HEK293 (cell line): ENCODE measurements at regions not wholly inside any gene's neighbourhood (a gene's known extent, or its start where the extent isn't known, plus 50 kb on each side); places are given as distances from the start of the nearest gene placed in this dataset.

Source experiments
- CTCF ChIA-PET: fragments of 350-600 bp; formaldehyde crosslinking; extraction: SDS; loops from one replicate; lab custom pipeline; 2021; ENCODE audit warnings: antibody characterized with exemption; lab: Yijun Ruan, JAX
- POLR2A ChIA-PET: fragments of 300-600 bp; formaldehyde crosslinking; extraction: SDS; loops from one replicate; lab custom pipeline; 2020; ENCODE audit warnings: antibody characterized with exemption, inconsistent platforms; lab: Yijun Ruan, JAX
- H3K27ac ChIP-seq: fragments of 200-500 bp; sonication (Bioruptor generic); 2 replicates; pipeline ENCODE4 v1.5.1; 2014; ENCODE audit warnings: low read depth, low read length, control low read depth, inconsistent platforms; ENCODE audit errors: extremely low read depth
- H3K36me3 ChIP-seq, 2 experiments: fragments of 200-500 bp in 1 of 2; sonication (Bioruptor generic) in 1 of 2; 1 replicate in 1 of 2; 2 replicates in 1 of 2; pipeline ENCODE4 v1.5.1; 2014 to 2017; ENCODE audit warnings: inconsistent platforms in 2 of 2, low read length in 2 of 2; ENCODE audit not compliant: control insufficient read depth in 2 of 2, insufficient read depth in 1 of 2
- H3K4me1 ChIP-seq: fragments of 200-500 bp; sonication (Bioruptor generic); 2 replicates; pipeline ENCODE4 v1.5.1; 2014; ENCODE audit warnings: mild to moderate bottlenecking, low read length, inconsistent platforms; ENCODE audit not compliant: control insufficient read depth, insufficient read depth
- H3K4me3 ChIP-seq: 2 replicates; pipeline ENCODE4 v1.5.1; 2011; ENCODE audit warnings: low read depth, mild to moderate bottlenecking, control low read depth, low read length, moderate library complexity
- H3K9me3 ChIP-seq: fragments of 200-500 bp; sonication (Bioruptor generic); 2 replicates; pipeline ENCODE4 v1.5.1; 2014; ENCODE audit warnings: low read depth, low read length, inconsistent platforms; ENCODE audit not compliant: control insufficient read depth, insufficient read depth
- EGR2 ChIP-seq: fragments of 450-650 bp; formaldehyde crosslinking; IDR thresholded peaks from 2 replicates; pipeline ENCODE4 v1.5.1; 2016; ENCODE audit warnings: low read depth, missing biosample characterization, missing genetic modification characterization
- GLIS1 ChIP-seq: fragments of 450-650 bp; formaldehyde crosslinking; IDR thresholded peaks from 2 replicates; pipeline ENCODE4 v1.5.1; 2016; ENCODE audit warnings: missing biosample characterization, missing genetic modification characterization
- KLF8 ChIP-seq: fragments of 450-650 bp; formaldehyde crosslinking; IDR thresholded peaks from 2 replicates; pipeline ENCODE4 v1.5.1; 2016; ENCODE audit warnings: missing biosample characterization, missing genetic modification characterization
- OSR2 ChIP-seq: fragments of 450-650 bp; formaldehyde crosslinking; IDR thresholded peaks from 2 replicates; pipeline ENCODE4 v1.5.1; 2016; ENCODE audit warnings: missing biosample characterization, missing genetic modification characterization
- OVOL3 ChIP-seq: fragments of 450-650 bp; formaldehyde crosslinking; IDR thresholded peaks from 2 replicates; pipeline ENCODE4 v1.5.1; 2016; ENCODE audit warnings: missing biosample characterization, missing genetic modification characterization
- SALL2 ChIP-seq: fragments of 450-650 bp; formaldehyde crosslinking; IDR thresholded peaks from 2 replicates; pipeline ENCODE4 v1.5.0; 2017; ENCODE audit warnings: missing biosample characterization, mild to moderate bottlenecking, missing genetic modification characterization, borderline replicate concordance
- SCRT1 ChIP-seq: fragments of 450-650 bp; formaldehyde crosslinking; IDR thresholded peaks from 2 replicates; pipeline ENCODE4 v1.5.1; 2016; ENCODE audit warnings: missing biosample characterization, missing genetic modification characterization, borderline replicate concordance
- SP2 ChIP-seq: fragments of 450-650 bp; formaldehyde crosslinking; IDR thresholded peaks from 2 replicates; pipeline ENCODE4 v1.5.1; 2016; ENCODE audit warnings: missing biosample characterization, missing genetic modification characterization
- SP3 ChIP-seq: fragments of 450-650 bp; formaldehyde crosslinking; IDR thresholded peaks from 2 replicates; pipeline ENCODE4 v1.5.1; 2016; ENCODE audit warnings: missing biosample characterization, missing genetic modification characterization
- SP7 ChIP-seq: fragments of 450-650 bp; formaldehyde crosslinking; IDR thresholded peaks from 2 replicates; pipeline ENCODE4 v1.5.1; 2016; ENCODE audit warnings: missing biosample characterization, missing genetic modification characterization
- ZNF169 ChIP-seq: fragments of 450-650 bp; formaldehyde crosslinking; IDR thresholded peaks from 2 replicates; pipeline ENCODE4 v1.5.1; 2016; ENCODE audit warnings: missing biosample characterization, missing genetic modification characterization
- ZNF214 ChIP-seq: fragments of 450-650 bp; formaldehyde crosslinking; IDR thresholded peaks from 2 replicates; pipeline ENCODE4 v1.5.1; 2017; ENCODE audit warnings: missing biosample characterization, mild to moderate bottlenecking, missing genetic modification characterization, borderline replicate concordance
- ZNF23 ChIP-seq: fragments of 450-650 bp; formaldehyde crosslinking; IDR thresholded peaks from 2 replicates; pipeline ENCODE4 v1.5.1; 2016; ENCODE audit warnings: missing biosample characterization, missing genetic modification characterization, borderline replicate concordance
- ZNF24 ChIP-seq: fragments of 450-650 bp; formaldehyde crosslinking; IDR thresholded peaks from 2 replicates; pipeline ENCODE4 v1.5.1; 2016; ENCODE audit warnings: missing biosample characterization, missing genetic modification characterization
- ZNF292 ChIP-seq: fragments of 450-650 bp; formaldehyde crosslinking; IDR thresholded peaks from 2 replicates; pipeline ENCODE4 v1.5.1; 2016; ENCODE audit warnings: low read depth, missing biosample characterization, missing genetic modification characterization, borderline replicate concordance
- ZNF350 ChIP-seq: fragments of 450-650 bp; formaldehyde crosslinking; IDR thresholded peaks from 2 replicates; pipeline ENCODE4 v1.5.0; 2017; ENCODE audit warnings: missing biosample characterization, mild to moderate bottlenecking, missing genetic modification characterization
- ZNF501 ChIP-seq: fragments of 450-650 bp; formaldehyde crosslinking; IDR thresholded peaks from 2 replicates; pipeline ENCODE4 v1.5.1; 2016; ENCODE audit warnings: missing biosample characterization, missing genetic modification characterization
- ZNF530 ChIP-seq: fragments of 450-650 bp; formaldehyde crosslinking; IDR thresholded peaks from 2 replicates; pipeline ENCODE4 v1.5.1; 2016; ENCODE audit warnings: low read depth, missing biosample characterization, missing genetic modification characterization
- ZNF626 ChIP-seq: fragments of 450-650 bp; sonication (Bioruptor Pico); formaldehyde crosslinking; IDR thresholded peaks from 2 replicates; pipeline ENCODE4 v1.5.1; 2018; ENCODE audit warnings: missing biosample characterization, missing genetic modification characterization, inconsistent platforms
- ZNF654 ChIP-seq: fragments of 450-650 bp; formaldehyde crosslinking; IDR thresholded peaks from 2 replicates; pipeline ENCODE4 v1.5.1; 2016; ENCODE audit warnings: low read depth, missing biosample characterization, missing genetic modification characterization
- ZNF660 ChIP-seq: fragments of 450-650 bp; IDR thresholded peaks from 2 replicates; pipeline ENCODE4 v1.5.1; 2018; ENCODE audit warnings: missing biosample characterization, mild to moderate bottlenecking, missing genetic modification characterization
- ZNF747 ChIP-seq: fragments of 450-650 bp; formaldehyde crosslinking; IDR thresholded peaks from 2 replicates; pipeline ENCODE4 v1.5.1; 2016; ENCODE audit warnings: missing biosample characterization, missing genetic modification characterization
- TF ChIP-seq, protein P1 (sequence below): IDR thresholded peaks from 2 replicates; pipeline ENCODE4 v1.6.1; 2011; ENCODE audit warnings: mild to moderate bottlenecking, low read depth, low read length, borderline replicate concordance
- TF ChIP-seq, protein P2 (sequence below): fragments of 450-650 bp; formaldehyde crosslinking; IDR thresholded peaks from 2 replicates; pipeline ENCODE4 v1.5.1; 2016; ENCODE audit warnings: missing biosample characterization, missing genetic modification characterization
- TF ChIP-seq, protein P3 (sequence below): fragments of 450-650 bp; IDR thresholded peaks from 2 replicates; pipeline ENCODE4 v1.5.1; 2018; ENCODE audit warnings: missing biosample characterization, mild to moderate bottlenecking, missing genetic modification characterization
- TF ChIP-seq, protein P4 (sequence below): fragments of 450-650 bp; formaldehyde crosslinking; IDR thresholded peaks from 2 replicates; pipeline ENCODE4; 2016; ENCODE audit warnings: missing biosample characterization, missing genetic modification characterization
- TF ChIP-seq, protein P5 (sequence below): fragments of 450-650 bp; formaldehyde crosslinking; IDR thresholded peaks from 2 replicates; pipeline ENCODE4 v1.5.1; 2016; ENCODE audit warnings: missing biosample characterization, missing genetic modification characterization
- TF ChIP-seq, protein P6 (sequence below): fragments of 450-650 bp; formaldehyde crosslinking; optimal IDR thresholded peaks from 2 replicates; pipeline ENCODE3; 2016; ENCODE audit warnings: missing biosample characterization, mild to moderate bottlenecking, missing genetic modification characterization
- TF ChIP-seq, protein P7 (sequence below): fragments of 450-650 bp; formaldehyde crosslinking; IDR thresholded peaks from 2 replicates; pipeline ENCODE4 v1.5.1; 2017; ENCODE audit warnings: missing biosample characterization, missing genetic modification characterization

DNA sequence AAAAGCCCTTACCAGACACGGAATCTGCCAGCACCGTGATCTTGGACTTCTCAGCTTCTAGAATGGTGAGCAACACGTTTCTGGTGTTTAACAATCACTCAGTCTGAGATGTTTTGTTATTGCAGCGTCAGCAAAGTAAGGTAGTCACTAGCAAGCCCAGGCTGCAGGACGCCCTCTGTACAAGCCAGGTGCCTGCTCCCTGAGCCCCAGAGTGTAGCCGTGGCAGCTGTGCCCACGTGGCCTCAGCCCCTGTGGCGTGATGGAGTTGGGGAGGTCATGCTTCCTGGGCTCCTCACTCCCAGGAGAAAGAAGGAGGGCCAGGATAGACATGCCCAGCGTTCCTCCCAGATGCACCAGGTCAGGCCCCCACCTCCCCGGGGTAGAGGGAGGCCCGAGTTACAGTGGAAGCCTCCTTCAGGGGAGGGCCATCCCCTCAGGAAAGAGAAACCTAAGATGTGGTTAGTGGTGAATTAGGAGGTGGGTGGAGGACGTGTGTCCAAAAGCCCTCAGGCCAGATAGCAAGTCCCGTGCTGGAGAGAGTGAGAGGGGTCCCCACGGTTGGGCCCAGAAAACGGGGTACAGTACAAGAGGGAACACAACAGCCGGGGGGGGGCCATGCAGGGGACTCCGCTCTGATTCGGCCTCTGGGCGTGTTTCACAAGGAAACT, 169.6 kb upstream of the SOX1 start:
- ChIA-PET POLR2A (no interaction called here), CTCF (no interaction called here)
- Histone ChIP-seq H3K9me3 (no peaks in the 10 kb centered on the region), H3K4me1 (no peaks in the 10 kb centered on the region), H3K36me3 (no peaks in the 10 kb centered on the region), H3K4me3 (no peak overlapping the region), H3K27ac (no peak overlapping the region)
- no peak for TF ChIP-seq SP7
- no peak for TF ChIP-seq OVOL3 (tag by site-specific recombination)
- no peak for TF ChIP-seq SP3 (tag by site-specific recombination)
- TF ChIP-seq GLIS1, result no peak
- no peak for TF ChIP-seq ZNF23 (tag by site-specific recombination)
- TF ChIP-seq, protein P1, sequence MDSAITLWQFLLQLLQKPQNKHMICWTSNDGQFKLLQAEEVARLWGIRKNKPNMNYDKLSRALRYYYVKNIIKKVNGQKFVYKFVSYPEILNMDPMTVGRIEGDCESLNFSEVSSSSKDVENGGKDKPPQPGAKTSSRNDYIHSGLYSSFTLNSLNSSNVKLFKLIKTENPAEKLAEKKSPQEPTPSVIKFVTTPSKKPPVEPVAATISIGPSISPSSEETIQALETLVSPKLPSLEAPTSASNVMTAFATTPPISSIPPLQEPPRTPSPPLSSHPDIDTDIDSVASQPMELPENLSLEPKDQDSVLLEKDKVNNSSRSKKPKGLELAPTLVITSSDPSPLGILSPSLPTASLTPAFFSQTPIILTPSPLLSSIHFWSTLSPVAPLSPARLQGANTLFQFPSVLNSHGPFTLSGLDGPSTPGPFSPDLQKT, result no peak
- TF ChIP-seq ZNF626 (tag by site-specific recombination), result no peak
- no peak for TF ChIP-seq SP2
- no peak for TF ChIP-seq ZNF214
- TF ChIP-seq, protein P2, sequence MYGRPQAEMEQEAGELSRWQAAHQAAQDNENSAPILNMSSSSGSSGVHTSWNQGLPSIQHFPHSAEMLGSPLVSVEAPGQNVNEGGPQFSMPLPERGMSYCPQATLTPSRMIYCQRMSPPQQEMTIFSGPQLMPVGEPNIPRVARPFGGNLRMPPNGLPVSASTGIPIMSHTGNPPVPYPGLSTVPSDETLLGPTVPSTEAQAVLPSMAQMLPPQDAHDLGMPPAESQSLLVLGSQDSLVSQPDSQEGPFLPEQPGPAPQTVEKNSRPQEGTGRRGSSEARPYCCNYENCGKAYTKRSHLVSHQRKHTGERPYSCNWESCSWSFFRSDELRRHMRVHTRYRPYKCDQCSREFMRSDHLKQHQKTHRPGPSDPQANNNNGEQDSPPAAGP, result no peak
- no peak for TF ChIP-seq ZNF501 (tag by site-specific recombination)
- TF ChIP-seq ZNF660 (tag by site-specific recombination), result no peak
- TF ChIP-seq, protein P3, sequence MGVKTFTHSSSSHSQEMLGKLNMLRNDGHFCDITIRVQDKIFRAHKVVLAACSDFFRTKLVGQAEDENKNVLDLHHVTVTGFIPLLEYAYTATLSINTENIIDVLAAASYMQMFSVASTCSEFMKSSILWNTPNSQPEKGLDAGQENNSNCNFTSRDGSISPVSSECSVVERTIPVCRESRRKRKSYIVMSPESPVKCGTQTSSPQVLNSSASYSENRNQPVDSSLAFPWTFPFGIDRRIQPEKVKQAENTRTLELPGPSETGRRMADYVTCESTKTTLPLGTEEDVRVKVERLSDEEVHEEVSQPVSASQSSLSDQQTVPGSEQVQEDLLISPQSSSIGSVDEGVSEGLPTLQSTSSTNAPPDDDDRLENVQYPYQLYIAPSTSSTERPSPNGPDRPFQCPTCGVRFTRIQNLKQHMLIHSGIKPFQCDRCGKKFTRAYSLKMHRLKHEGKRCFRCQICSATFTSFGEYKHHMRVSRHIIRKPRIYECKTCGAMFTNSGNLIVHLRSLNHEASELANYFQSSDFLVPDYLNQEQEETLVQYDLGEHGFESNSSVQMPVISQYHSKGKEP, result no peak
- TF ChIP-seq ZNF654 (tag by site-specific recombination), result no peak
- no peak for TF ChIP-seq EGR2 (tag by site-specific recombination)
- TF ChIP-seq, protein P4, sequence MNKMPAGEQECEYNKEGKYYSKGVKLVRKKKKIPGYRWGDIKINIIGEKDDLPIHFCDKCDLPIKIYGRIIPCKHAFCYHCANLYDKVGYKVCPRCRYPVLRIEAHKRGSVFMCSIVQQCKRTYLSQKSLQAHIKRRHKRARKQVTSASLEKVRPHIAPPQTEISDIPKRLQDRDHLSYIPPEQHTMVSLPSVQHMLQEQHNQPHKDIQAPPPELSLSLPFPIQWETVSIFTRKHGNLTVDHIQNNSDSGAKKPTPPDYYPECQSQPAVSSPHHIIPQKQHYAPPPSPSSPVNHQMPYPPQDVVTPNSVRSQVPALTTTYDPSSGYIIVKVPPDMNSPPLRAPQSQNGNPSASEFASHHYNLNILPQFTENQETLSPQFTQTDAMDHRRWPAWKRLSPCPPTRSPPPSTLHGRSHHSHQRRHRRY (tag by site-specific recombination), result no peak
- TF ChIP-seq OSR2 (tag by site-specific recombination), result no peak
- TF ChIP-seq, protein P5, sequence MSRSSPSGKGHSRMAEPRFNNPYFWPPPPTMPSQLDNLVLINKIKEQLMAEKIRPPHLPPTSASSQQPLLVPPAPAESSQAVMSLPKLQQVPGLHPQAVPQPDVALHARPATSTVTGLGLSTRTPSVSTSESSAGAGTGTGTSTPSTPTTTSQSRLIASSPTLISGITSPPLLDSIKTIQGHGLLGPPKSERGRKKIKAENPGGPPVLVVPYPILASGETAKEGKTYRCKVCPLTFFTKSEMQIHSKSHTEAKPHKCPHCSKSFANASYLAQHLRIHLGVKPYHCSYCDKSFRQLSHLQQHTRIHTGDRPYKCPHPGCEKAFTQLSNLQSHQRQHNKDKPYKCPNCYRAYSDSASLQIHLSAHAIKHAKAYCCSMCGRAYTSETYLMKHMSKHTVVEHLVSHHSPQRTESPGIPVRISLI (tag by site-specific recombination), result no peak

DNA sequence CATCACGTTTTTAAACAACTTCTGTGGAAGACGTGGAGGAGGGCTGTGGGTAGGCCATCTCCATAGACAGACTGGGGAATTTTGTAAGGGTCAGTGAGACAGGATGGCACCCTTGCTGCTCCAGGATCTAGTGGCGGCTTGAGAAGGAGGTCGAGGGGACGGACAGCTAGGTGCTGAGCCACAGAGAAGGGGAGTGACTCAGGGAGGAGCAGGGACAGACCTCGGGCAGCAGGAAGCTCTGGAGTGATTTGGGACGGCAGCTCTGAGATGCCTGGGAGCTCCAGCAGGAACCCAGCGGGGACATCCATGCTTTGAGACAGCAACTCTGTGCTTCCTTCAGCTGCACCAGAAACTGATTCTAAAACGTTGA, 169.1 kb upstream of the SOX1 start:
- CTCF ChIA-PET, result no interaction called here
- Histone ChIP-seq H3K36me3 (no peaks in the 10 kb centered on the region), H3K4me3 (no peak overlapping the region), H3K9me3 (no peaks in the 10 kb centered on the region), H3K27ac (no peak overlapping the region), H3K4me1 (no peaks in the 10 kb centered on the region)
- POLR2A ChIA-PET, result no interaction called here
- TF ChIP-seq SCRT1 (tag by site-specific recombination) (no peak), KLF8 (tag by site-specific recombination) (no peak), SP7 (no peak), ZNF660 (tag by site-specific recombination) (no peak), ZNF747 (tag by site-specific recombination) (no peak), ZNF292 (tag by site-specific recombination) (no peak), ZNF169 (tag by site-specific recombination) (no peak), ZNF350 (tag by site-specific recombination) (no peak), ZNF24 (tag by site-specific recombination) (no peak), SALL2 (no peak), ZNF530 (no peak)
- TF ChIP-seq, protein P6, sequence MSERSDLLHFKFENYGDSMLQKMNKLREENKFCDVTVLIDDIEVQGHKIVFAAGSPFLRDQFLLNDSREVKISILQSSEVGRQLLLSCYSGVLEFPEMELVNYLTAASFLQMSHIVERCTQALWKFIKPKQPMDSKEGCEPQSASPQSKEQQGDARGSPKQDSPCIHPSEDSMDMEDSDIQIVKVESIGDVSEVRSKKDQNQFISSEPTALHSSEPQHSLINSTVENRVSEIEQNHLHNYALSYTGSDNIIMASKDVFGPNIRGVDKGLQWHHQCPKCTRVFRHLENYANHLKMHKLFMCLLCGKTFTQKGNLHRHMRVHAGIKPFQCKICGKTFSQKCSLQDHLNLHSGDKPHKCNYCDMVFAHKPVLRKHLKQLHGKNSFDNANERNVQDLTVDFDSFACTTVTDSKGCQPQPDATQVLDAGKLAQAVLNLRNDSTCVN (tag by site-specific recombination), result no peak
- TF ChIP-seq, protein P7, sequence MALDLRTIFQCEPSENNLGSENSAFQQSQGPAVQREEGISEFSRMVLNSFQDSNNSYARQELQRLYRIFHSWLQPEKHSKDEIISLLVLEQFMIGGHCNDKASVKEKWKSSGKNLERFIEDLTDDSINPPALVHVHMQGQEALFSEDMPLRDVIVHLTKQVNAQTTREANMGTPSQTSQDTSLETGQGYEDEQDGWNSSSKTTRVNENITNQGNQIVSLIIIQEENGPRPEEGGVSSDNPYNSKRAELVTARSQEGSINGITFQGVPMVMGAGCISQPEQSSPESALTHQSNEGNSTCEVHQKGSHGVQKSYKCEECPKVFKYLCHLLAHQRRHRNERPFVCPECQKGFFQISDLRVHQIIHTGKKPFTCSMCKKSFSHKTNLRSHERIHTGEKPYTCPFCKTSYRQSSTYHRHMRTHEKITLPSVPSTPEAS (tag by site-specific recombination), result no peak
